NT2/D1 (cell line): ENCODE measurements at regions not wholly inside any gene's neighbourhood (a gene's known extent, or its start where the extent isn't known, plus 50 kb on each side); places are given as distances from the start of the nearest gene placed in this dataset.

ENCODE experiments used
- SUZ12 ChIP-seq: IDR thresholded peaks from 2 replicates; pipeline ENCODE4 v1.6.1; 2011; ENCODE audit not compliant: insufficient read length, insufficient read depth; ENCODE audit errors: extremely low read depth
- ZNF274 ChIP-seq: IDR thresholded peaks from 2 replicates; pipeline ENCODE4 v1.6.1; 2011; ENCODE audit warnings: mild to moderate bottlenecking, low read depth, low read length

DNA sequence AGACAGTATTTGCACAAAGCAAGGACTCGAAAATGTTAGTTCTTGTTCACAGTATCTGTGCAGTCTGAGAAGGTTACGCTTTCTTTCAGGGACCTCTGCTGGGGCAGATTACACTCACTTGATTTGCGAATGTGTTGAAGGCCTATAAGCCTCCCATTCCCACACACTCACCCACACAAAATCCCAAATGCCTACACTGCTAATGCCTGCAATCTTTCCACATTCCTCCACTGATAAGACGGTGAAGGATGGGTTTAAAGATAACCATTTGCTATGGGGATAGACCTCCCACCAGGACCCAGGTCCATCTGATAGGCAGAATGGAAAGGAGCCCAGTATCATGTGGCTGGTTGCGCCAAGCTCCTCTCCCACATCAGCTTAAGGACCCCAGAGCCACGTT is 394.9 kb upstream of the SALL1 start:
- TF ChIP-seq ZNF274: no peak
- TF ChIP-seq SUZ12: no peak
